Fibroblast of the aortic adventitia (primary cell): ENCODE measurements at regions not wholly inside any gene's neighbourhood (a gene's known extent, or its start where the extent isn't known, plus 50 kb on each side); places are given as distances from the start of the nearest gene placed in this dataset.
A peak's percentile ranks its signal among the peaks of the same experiment; 100 is the strongest.

ENCODE experiments used
- DNase-seq: peaks from one replicate; pipeline ENCODE4 v3.0.0-alpha.2; 2010; ENCODE audit warnings: low read depth
- H3K4me3 ChIP-seq: 2 replicates; pipeline ENCODE4 v1.5.1; 2011; ENCODE audit warnings: low read depth, mild to moderate bottlenecking, control low read depth, low read length, moderate library complexity
- TF ChIP-seq, protein P1 (sequence below): IDR thresholded peaks from 2 replicates; pipeline ENCODE4 v1.5.1; 2011; ENCODE audit warnings: mild to moderate bottlenecking, low read length, control low read depth, inconsistent platforms; ENCODE audit not compliant: insufficient read depth

DNA sequence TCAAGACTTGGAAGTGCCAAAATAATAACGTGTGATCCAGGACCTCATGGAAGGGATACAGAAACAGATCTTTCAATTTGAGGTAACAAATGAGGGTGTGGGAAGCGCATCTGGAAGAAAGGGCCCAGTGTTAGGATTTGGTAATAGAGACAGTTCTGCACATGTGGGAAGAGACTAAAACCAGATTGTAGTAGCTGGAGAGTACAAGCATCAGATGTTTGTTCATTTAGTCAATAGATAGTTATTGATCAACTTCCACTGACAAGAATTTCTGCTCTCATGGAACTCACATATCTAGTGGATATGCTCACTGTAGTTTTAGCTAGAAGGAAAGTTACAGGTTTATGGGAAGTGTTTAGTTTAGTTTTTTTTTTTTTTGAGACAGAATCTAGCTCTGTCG, 153.6 kb downstream of the TLR5 start:
- DNase-seq: no peak
- no peak overlapping the region for H3K4me3 ChIP-seq
- TF ChIP-seq, protein P1, sequence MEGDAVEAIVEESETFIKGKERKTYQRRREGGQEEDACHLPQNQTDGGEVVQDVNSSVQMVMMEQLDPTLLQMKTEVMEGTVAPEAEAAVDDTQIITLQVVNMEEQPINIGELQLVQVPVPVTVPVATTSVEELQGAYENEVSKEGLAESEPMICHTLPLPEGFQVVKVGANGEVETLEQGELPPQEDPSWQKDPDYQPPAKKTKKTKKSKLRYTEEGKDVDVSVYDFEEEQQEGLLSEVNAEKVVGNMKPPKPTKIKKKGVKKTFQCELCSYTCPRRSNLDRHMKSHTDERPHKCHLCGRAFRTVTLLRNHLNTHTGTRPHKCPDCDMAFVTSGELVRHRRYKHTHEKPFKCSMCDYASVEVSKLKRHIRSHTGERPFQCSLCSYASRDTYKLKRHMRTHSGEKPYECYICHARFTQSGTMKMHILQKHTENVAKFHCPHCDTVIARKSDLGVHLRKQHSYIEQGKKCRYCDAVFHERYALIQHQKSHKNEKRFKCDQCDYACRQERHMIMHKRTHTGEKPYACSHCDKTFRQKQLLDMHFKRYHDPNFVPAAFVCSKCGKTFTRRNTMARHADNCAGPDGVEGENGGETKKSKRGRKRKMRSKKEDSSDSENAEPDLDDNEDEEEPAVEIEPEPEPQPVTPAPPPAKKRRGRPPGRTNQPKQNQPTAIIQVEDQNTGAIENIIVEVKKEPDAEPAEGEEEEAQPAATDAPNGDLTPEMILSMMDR: no peak

DNA sequence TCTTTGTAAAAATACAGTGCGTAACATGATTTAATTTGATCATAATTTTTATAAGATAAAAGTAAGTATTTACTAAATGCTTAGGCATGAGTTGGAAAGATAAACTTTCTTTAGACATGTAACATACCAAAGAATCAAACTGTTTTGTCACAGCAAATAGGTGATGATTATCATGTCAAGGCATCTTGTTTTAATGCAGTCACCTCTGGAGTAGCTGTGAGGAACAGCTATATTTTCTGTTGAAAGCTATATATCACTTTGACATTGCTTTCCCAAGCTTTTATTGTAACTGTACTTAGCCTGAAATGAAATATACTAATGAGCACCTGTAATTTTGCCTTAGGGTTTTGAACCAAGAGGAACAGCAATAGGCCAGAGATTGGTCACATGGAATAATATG, 151.9 kb downstream of the TLR5 start:
- TF ChIP-seq, protein P1: no peak
- H3K4me3 ChIP-seq: no peak overlapping the region

DNA sequence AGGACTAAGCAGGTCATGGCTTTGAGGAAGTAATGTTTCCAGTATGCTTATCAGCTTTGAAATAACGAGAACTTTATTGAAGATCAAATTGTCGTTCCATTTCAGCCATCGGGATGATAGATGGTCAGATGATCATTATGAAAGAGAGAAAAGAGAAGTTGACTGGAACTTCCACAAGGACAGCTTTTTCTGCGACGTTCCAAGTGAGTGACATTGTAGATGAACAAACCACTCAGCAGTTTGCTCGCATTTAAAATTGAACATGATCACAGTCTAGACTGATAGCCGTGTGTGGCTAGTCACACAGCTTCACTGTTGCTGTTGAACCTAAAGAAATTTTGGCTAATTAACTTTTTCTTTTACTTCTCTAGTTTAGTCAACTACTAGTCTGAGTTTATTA, 151.1 kb downstream of the TLR5 start:
- TF ChIP-seq, protein P1: no peak
- no peak for DNase-seq
- no peak overlapping the region for H3K4me3 ChIP-seq

More for the DNA sequence above, 151.9 kb downstream of the TLR5 start:
- no peak for DNase-seq

DNA sequence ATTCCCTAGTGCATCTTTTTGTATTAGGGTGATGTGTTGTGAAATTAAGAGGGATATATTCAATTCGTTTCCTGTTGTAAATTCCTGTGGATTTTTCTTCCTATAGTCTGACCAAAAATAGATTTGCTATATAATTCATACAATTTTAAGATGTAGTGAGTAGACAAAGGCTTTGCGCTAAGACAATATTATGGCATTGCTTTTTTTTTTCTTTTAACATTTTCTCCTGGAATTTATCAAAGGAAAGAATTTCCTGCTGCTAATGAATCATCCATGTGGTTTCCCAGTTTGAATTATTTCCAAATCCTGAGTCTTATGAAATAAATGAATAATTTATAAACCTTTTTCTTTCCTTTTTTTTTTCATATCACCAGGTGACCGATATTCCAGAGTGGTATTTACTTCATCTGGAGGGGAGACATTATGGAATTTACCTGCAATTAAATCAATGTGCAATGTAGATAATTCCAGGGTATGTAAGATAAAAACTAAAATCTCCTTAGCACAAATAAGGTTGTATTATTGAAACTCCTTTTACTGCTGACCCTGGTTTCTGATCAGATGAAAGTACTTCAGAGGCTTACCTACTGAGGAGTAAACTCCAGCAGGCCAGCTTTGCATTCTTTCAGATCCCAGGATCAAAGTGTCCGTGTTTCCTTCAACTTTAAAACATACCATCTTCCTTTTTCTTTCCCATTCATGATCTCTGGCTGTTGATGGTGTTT, 148.4 kb downstream of the TLR5 start:
- TF ChIP-seq, protein P1: no peak
- peak; percentile 92 for DNase-seq
- H3K4me3 ChIP-seq: no peak overlapping the region

DNA sequence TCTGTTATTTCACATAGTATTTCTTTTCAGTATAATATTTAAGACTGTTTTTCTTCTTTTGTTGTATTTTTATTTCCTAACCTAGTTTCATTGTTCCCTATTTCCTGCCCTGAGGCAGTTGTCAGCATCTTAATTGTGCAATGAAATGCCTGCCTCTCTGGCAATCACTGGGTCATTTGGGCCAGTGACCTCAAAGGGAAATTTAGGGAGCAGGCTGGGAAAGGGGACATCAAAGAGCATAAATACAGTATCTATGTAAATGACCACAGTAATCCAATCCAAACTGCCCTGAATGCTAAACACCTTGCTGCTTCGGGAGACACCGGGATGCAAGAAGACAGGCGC, 147.8 kb downstream of the TLR5 start:
- no peak overlapping the region for H3K4me3 ChIP-seq
- TF ChIP-seq, protein P1: no peak
- peak; percentile 40 for DNase-seq

DNA sequence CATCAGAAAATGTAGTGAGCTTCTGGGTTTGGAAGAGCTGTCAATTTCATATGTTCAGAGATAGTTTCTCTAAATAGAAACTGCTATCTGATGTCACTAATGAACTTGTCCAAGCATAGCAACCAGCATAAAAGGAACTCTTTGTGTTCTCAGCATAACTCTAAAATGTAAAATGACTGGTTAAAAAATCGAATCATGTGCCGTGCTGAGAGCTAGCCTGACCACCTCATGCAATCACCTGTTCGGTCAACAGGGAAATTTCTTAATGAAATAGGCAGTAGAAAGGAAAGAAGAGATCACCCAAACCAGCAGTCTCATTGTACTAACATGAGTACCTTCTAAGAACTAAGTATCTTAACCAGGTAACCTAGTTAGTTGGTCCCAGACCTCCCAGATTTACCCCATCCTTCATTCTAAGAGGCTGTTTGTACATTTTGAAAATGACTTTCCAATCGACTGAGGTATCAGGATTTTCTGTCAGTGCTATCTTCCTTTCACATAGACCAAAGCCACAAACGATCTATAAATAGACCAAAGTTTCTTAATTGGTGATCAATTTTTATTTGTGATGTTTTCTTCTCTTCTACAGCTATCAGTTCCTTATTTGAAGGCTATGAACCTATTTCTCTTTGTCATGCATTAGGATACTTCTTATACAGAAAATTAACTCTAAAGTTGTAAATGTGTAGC, 147.3 kb downstream of the TLR5 start:
- TF ChIP-seq, protein P1: no peak
- no peak overlapping the region for H3K4me3 ChIP-seq
- no peak for DNase-seq
